B cell (primary cell): ENCODE measurements at regions not wholly inside any gene's neighbourhood (a gene's known extent, or its start where the extent isn't known, plus 50 kb on each side); places are given as distances from the start of the nearest gene placed in this dataset.

ENCODE experiments used
- ATAC-seq: fragments of 200-7000 bp; cut with Tn5 transposase; one replicate; pipeline ENCODE4 v1.10.0; 2021; ENCODE audit warnings: low read depth, mild to moderate bottlenecking, moderate number of reproducible peaks, moderate library complexity
- CTCF ChIA-PET: fragments of 350-600 bp; sonication (Branson Sonifier 250); formaldehyde crosslinking; loops from one replicate; lab custom pipeline; 2021; ENCODE audit warnings: antibody characterized with exemption, inconsistent platforms; lab: Charles Lee
- POLR2A ChIA-PET: fragments of 350-600 bp; sonication (Branson Sonifier 250); formaldehyde crosslinking; loops from one replicate; lab custom pipeline; 2021; ENCODE audit warnings: antibody characterized with exemption; lab: Charles Lee
- DNase-seq: peaks from one replicate; pipeline ENCODE4 v3.0.0; 2013
- H2AFZ ChIP-seq: 2 replicates; pipeline ENCODE4 v1.6.1; 2012; ENCODE audit warnings: mild to moderate bottlenecking, low read depth, low read length; ENCODE audit not compliant: insufficient read depth, poor library complexity, severe bottlenecking
- H3K27ac ChIP-seq, 2 donors: 1 replicate in 1 of 2; 2 replicates in 1 of 2; pipeline ENCODE4 v1.5.1; 2012 to 2013; ENCODE audit warnings: low read length in 2 of 2, mild to moderate bottlenecking in 2 of 2, moderate library complexity in 1 of 2
- H3K27me3 ChIP-seq, 4 experiments: fragments of 200-600 bp in 1 of 4; sonication (generic) in 1 of 4; replicated peaks in 1 of 4; 1 replicate in 2 of 4; 2 replicates in 2 of 4; pipeline versions ENCODE4 v1.6.1 to v1.7.0; 2013 to 2016; ENCODE audit warnings: low read length in 3 of 4, mild to moderate bottlenecking in 2 of 4, mixed read lengths in 1 of 4, moderate library complexity in 1 of 4; ENCODE audit not compliant: insufficient read depth in 4 of 4, control insufficient read depth in 3 of 4; ENCODE audit errors: control extremely low read depth in 1 of 4
- H3K36me3 ChIP-seq, 2 experiments: replicated peaks in 1 of 2; 1 replicate in 1 of 2; 2 replicates in 1 of 2; pipeline versions ENCODE4 v1.6.1 to v1.7.1; 2013; ENCODE audit warnings: low read length in 1 of 2; ENCODE audit not compliant: insufficient read depth in 2 of 2, control insufficient read depth in 1 of 2; ENCODE audit errors: control extremely low read depth in 1 of 2, extremely low read depth in 1 of 2
- H3K4me1 ChIP-seq, 2 donors: fragments of 200-600 bp in 1 of 2; sonication (generic) in 1 of 2; 1 replicate in 1 of 2; 2 replicates in 1 of 2; pipeline versions ENCODE4 v1.5.1 to v1.6.1; 2013 to 2017; ENCODE audit warnings: low read length in 2 of 2; ENCODE audit not compliant: control insufficient read depth in 2 of 2, insufficient read depth in 2 of 2
- H3K4me2 ChIP-seq: replicated peaks from 2 replicates; pipeline ENCODE3; 2012; ENCODE audit warnings: mild to moderate bottlenecking, low read depth, low read length; ENCODE audit not compliant: poor library complexity, severe bottlenecking
- H3K4me3 ChIP-seq, 5 experiments: fragments of 200-600 bp in 1 of 5; sonication (generic) in 1 of 5; 1 replicate in 3 of 5; 2 replicates in 2 of 5; pipeline versions ENCODE4 v1.5.1 to v1.7.0; 2011 to 2016; ENCODE audit warnings: low read length in 4 of 5, mild to moderate bottlenecking in 4 of 5, low read depth in 2 of 5, control low read depth in 1 of 5, moderate library complexity in 1 of 5; ENCODE audit not compliant: insufficient read depth in 1 of 5; ENCODE audit errors: control extremely low read depth in 1 of 5, extremely low read depth in 1 of 5
- H3K79me2 ChIP-seq: fragments of 200-600 bp; sonication (generic); one replicate; pipeline ENCODE4 v1.6.0; 2016; ENCODE audit warnings: low read length; ENCODE audit not compliant: control insufficient read depth, insufficient read depth
- H3K9ac ChIP-seq: fragments of 200-600 bp; sonication (generic); 2 replicates; pipeline ENCODE4 v1.6.1; 2017; ENCODE audit warnings: mild to moderate bottlenecking, low read length, moderate library complexity
- H3K9me3 ChIP-seq, 3 donors: one replicate each; pipeline versions ENCODE4 v1.6.1 to v1.7.1; 2013; ENCODE audit warnings: low read length in 2 of 3; ENCODE audit not compliant: control insufficient read depth in 2 of 3, insufficient read depth in 1 of 3; ENCODE audit errors: control extremely low read depth in 1 of 3
- H4K20me1 ChIP-seq: 2 replicates; pipeline ENCODE4 v1.6.0; 2012; ENCODE audit warnings: mild to moderate bottlenecking, low read length; ENCODE audit not compliant: insufficient read depth, control insufficient read depth, poor library complexity, severe bottlenecking
- H3K27ac Mint-ChIP-seq: one replicate; pipeline ENCODE4 v1.8.0; 2021; ENCODE audit warnings: mixed read lengths
- H3K27me3 Mint-ChIP-seq: one replicate; pipeline ENCODE4 v1.8.0; 2021; ENCODE audit warnings: mixed read lengths
- H3K4me1 Mint-ChIP-seq: one replicate; pipeline ENCODE4 v1.8.0; 2021; ENCODE audit warnings: mixed read lengths
- H3K4me3 Mint-ChIP-seq: one replicate; pipeline ENCODE4 v1.8.0; 2021; ENCODE audit warnings: mixed read lengths
- H3K9me3 Mint-ChIP-seq: one replicate; pipeline ENCODE4 v1.8.0; 2022; ENCODE audit warnings: mixed read lengths; ENCODE audit not compliant: insufficient read depth
- EZH2 ChIP-seq: IDR thresholded peaks from 2 replicates; pipeline ENCODE4 v1.6.1; 2012; ENCODE audit warnings: borderline replicate concordance, low read depth, mild to moderate bottlenecking, moderate library complexity, low read length; ENCODE audit not compliant: insufficient read depth, poor library complexity, severe bottlenecking
- WGBS: methylation state at CpG from one replicate; pipeline ENCODE4 v1.1.5; 2013; ENCODE audit warnings: missing lambda C conversion rate; ENCODE audit not compliant: insufficient coverage; 5-methylcytosine and 5-hydroxymethylcytosine counted together
- intact Hi-C: fragments of 100-400 bp; cut with micrococcal nuclease; formaldehyde crosslinking; loops from one replicate; pipeline ENCODE4 v1.10.0; 2022
- TF ChIP-seq, protein P1 (sequence below): fragments of 200-600 bp; IDR thresholded peaks from one replicate; pipeline ENCODE4 v1.8.0; 2022; ENCODE audit warnings: antibody characterized with exemption, mild to moderate bottlenecking

DNA sequence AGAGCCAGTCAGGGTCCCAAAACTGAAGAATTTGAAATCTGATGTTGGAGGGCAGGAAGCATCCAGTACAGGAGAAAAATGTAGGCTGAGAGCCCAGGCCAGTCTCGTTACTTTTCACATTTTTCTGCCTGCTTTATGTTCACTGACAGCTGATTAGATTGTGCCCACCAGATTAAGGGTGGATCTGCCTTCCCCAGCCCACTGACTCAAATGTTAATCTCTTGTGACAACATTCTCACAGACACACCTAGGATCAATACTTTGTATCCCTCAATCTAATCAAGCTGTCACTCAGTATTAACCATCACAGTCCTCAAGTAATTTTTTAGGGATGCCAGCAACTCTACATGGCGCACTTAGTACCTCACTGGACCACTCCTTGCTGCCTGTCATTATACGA is 1345.3 kb downstream of the FAM181B start:
- POLR2A ChIA-PET = no interaction called here
- no peaks in the 10 kb centered on the region for H3K9me3 Mint-ChIP-seq

DNA sequence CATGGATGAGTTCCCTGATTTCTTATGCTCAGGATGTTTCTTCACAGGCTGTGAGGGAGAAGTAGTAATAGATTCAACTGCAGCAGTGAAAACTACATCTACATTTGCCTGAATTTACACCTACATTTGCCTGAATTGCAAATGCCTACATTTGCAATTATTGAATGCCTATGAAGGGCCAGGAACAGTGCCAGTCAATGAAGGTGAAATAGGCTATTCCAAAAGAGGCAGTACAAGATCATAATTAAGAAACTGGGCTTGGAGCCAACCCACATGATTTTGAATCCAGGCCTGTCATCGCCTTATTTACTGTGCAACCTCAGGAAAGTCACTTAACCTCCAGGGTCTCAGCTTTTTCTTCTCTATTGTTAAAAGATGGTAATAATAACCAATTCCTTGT is 1353.3 kb downstream of the FAM181B start:
- Histone ChIP-seq H3K9me3 (no peaks in the 10 kb centered on the region), H2AFZ (no peak overlapping the region), H3K27ac (no peak overlapping the region), H3K27me3 (no peaks in the 10 kb centered on the region), H3K4me2 (no peak overlapping the region), H4K20me1 (no peaks in the 10 kb centered on the region), H3K9ac (no peak overlapping the region), H3K79me2 (no peaks in the 10 kb centered on the region), H3K36me3 (no peaks in the 10 kb centered on the region), H3K4me3 (no peak overlapping the region), H3K4me1 (no peaks in the 10 kb centered on the region)
- no peaks in the 10 kb centered on the region for H3K4me1 Mint-ChIP-seq
- ChIA-PET POLR2A (no interaction called here), CTCF (no interaction called here)
- TF ChIP-seq EZH2 = no peak
- TF ChIP-seq, protein P1, sequence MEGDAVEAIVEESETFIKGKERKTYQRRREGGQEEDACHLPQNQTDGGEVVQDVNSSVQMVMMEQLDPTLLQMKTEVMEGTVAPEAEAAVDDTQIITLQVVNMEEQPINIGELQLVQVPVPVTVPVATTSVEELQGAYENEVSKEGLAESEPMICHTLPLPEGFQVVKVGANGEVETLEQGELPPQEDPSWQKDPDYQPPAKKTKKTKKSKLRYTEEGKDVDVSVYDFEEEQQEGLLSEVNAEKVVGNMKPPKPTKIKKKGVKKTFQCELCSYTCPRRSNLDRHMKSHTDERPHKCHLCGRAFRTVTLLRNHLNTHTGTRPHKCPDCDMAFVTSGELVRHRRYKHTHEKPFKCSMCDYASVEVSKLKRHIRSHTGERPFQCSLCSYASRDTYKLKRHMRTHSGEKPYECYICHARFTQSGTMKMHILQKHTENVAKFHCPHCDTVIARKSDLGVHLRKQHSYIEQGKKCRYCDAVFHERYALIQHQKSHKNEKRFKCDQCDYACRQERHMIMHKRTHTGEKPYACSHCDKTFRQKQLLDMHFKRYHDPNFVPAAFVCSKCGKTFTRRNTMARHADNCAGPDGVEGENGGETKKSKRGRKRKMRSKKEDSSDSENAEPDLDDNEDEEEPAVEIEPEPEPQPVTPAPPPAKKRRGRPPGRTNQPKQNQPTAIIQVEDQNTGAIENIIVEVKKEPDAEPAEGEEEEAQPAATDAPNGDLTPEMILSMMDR = no peak
- no peaks in the 10 kb centered on the region for H3K9me3 Mint-ChIP-seq
- DNase-seq (no peak), ATAC-seq (no peak)
- H3K27ac Mint-ChIP-seq = no peak overlapping the region
- no CpG with 5 or more reads among the region's 1 CpG for WGBS
- intact Hi-C loops = no loop called here
- no peak overlapping the region for H3K4me3 Mint-ChIP-seq
- H3K27me3 Mint-ChIP-seq = no peaks in the 10 kb centered on the region

More for the DNA sequence above, 1345.3 kb downstream of the FAM181B start:
- Histone ChIP-seq H3K79me2 (no peaks in the 10 kb centered on the region), H2AFZ (no peak overlapping the region), H3K27ac (no peak overlapping the region), H3K9me3 (no peaks in the 10 kb centered on the region), H3K4me2 (no peak overlapping the region), H3K4me3 (no peak overlapping the region), H3K9ac (no peak overlapping the region), H3K4me1 (no peaks in the 10 kb centered on the region), H3K27me3 (no peaks in the 10 kb centered on the region), H3K36me3 (no peaks in the 10 kb centered on the region), H4K20me1 (no peaks in the 10 kb centered on the region)
- WGBS = 79% methylated on average over 1 of the region's 3 CpGs
- Mint-ChIP-seq H3K27me3 (no peaks in the 10 kb centered on the region), H3K4me1 (no peaks in the 10 kb centered on the region), H3K27ac (no peak overlapping the region), H3K4me3 (no peak overlapping the region)
- CTCF ChIA-PET = no interaction called here
- intact Hi-C loops = no loop called here
- DNase-seq (no peak), ATAC-seq (no peak)
- TF ChIP-seq, protein P1 = no peak
